Choroid plexus epithelial cell (primary cell): ENCODE measurements at regions not wholly inside any gene's neighbourhood (a gene's known extent, or its start where the extent isn't known, plus 50 kb on each side); places are given as distances from the start of the nearest gene placed in this dataset.

ENCODE experiments used
- DNase-seq: peaks from one replicate; pipeline ENCODE4 v3.0.0-alpha.2; 2010; ENCODE audit warnings: low read depth
- H3K4me3 ChIP-seq: 2 replicates; pipeline ENCODE4 v1.5.1; 2011; ENCODE audit warnings: low read depth, mild to moderate bottlenecking, control low read depth, low read length, moderate library complexity
- CTCF ChIP-seq: conservative IDR thresholded peaks from 2 replicates; pipeline ENCODE4 v1.5.1; 2011; ENCODE audit warnings: low read depth, mild to moderate bottlenecking, control low read depth, inconsistent platforms, low read length, moderate library complexity

GRCh38 chr16:64784635-64785034 is 337.2 kb downstream of the CDH11 start:
- H3K4me3 ChIP-seq = no peak overlapping the region
- DNase-seq = peak; percentile 9
- no peak for TF ChIP-seq CTCF

GRCh38 chr16:64782484-64782883 is 339.4 kb downstream of the CDH11 start:
- no peak for DNase-seq
- TF ChIP-seq CTCF = no peak
- no peak overlapping the region for H3K4me3 ChIP-seq

- DNase-seq = no peak
- H3K4me3 ChIP-seq = no peak overlapping the region
- no peak for TF ChIP-seq CTCF
Observed at GRCh38 chr16:64780445-64780844, 341.4 kb downstream of the CDH11 start.

- DNase-seq = no peak
- TF ChIP-seq CTCF = no peak
- H3K4me3 ChIP-seq = no peak overlapping the region
Observed at GRCh38 chr16:64778777-64779176, 343.1 kb downstream of the CDH11 start.

- DNase-seq = no peak
- TF ChIP-seq CTCF = no peak
- no peak overlapping the region for H3K4me3 ChIP-seq
Observed at GRCh38 chr16:64773638-64774037, 348.2 kb downstream of the CDH11 start.

GRCh38 chr16:64773184-64773583 is 348.7 kb downstream of the CDH11 start:
- no peak overlapping the region for H3K4me3 ChIP-seq
- DNase-seq = no peak
- TF ChIP-seq CTCF = no peak

- no peak for DNase-seq
- TF ChIP-seq CTCF = no peak
- H3K4me3 ChIP-seq = no peak overlapping the region
Observed at GRCh38 chr16:64771273-64771672, 350.6 kb downstream of the CDH11 start.
